ENCODE measurements at regions not wholly inside any gene's neighbourhood (a gene's known extent, or its start where the extent isn't known, plus 50 kb on each side); places are given as distances from the start of the nearest gene placed in this dataset.

GRCh38 chr5:93235761-93236160, 345.3 kb downstream of the NR2F1-AS1 start:
- TF ChIP-seq CTCF (IDR thresholded peaks at IDR 0.05; ENCODE audit: control insufficient read depth, insufficient read depth, low read depth, low read length, missing control alignments): no peak
- DNase-seq (ENCODE audit: low read depth): no peak
- H3K4me3 ChIP-seq (ENCODE audit: control insufficient read depth, low read depth, low read length): no peak overlapping the region

GRCh38 chr5:93226202-93226735, 354.8 kb downstream of the NR2F1-AS1 start:
- no peak overlapping the region for H3K4me3 ChIP-seq (ENCODE audit: control insufficient read depth, low read depth, low read length)
- no peak for TF ChIP-seq CTCF (IDR thresholded peaks at IDR 0.05; ENCODE audit: control insufficient read depth, insufficient read depth, low read depth, low read length, missing control alignments)
- DNase-seq (ENCODE audit: low read depth): no peak

- TF ChIP-seq CTCF (IDR thresholded peaks at IDR 0.05; ENCODE audit: control insufficient read depth, insufficient read depth, low read depth, low read length, missing control alignments): no peak
- no peak for DNase-seq (ENCODE audit: low read depth)
- H3K4me3 ChIP-seq (ENCODE audit: control insufficient read depth, low read depth, low read length): no peak overlapping the region
Measured at GRCh38 chr5:93225748-93226147, 355.3 kb downstream of the NR2F1-AS1 start.

- no peak for TF ChIP-seq CTCF (IDR thresholded peaks at IDR 0.05; ENCODE audit: control insufficient read depth, insufficient read depth, low read depth, low read length, missing control alignments)
- no peak for DNase-seq (ENCODE audit: low read depth)
- H3K4me3 ChIP-seq (ENCODE audit: control insufficient read depth, low read depth, low read length): no peak overlapping the region
Measured at GRCh38 chr5:93224624-93225023, 356.4 kb downstream of the NR2F1-AS1 start.

GRCh38 chr5:93221773-93222172, 359.2 kb downstream of the NR2F1-AS1 start:
- no peak overlapping the region for H3K4me3 ChIP-seq (ENCODE audit: control insufficient read depth, low read depth, low read length)
- TF ChIP-seq CTCF (IDR thresholded peaks at IDR 0.05; ENCODE audit: control insufficient read depth, insufficient read depth, low read depth, low read length, missing control alignments): no peak
- DNase-seq (ENCODE audit: low read depth): no peak

GRCh38 chr5:93220431-93220830, 360.6 kb downstream of the NR2F1-AS1 start:
- H3K4me3 ChIP-seq (ENCODE audit: control insufficient read depth, low read depth, low read length): no peak overlapping the region
- no peak for TF ChIP-seq CTCF (IDR thresholded peaks at IDR 0.05; ENCODE audit: control insufficient read depth, insufficient read depth, low read depth, low read length, missing control alignments)
- no peak for DNase-seq (ENCODE audit: low read depth)

Data from AG09309 (cell line).